IMR-90 (cell line): ENCODE measurements at regions not wholly inside any gene's neighbourhood (a gene's known extent, or its start where the extent isn't known, plus 50 kb on each side); places are given as distances from the start of the nearest gene placed in this dataset.

ENCODE experiments used
- CTCF ChIP-seq: conservative IDR thresholded peaks from 2 replicates; pipeline ENCODE4 v1.5.1; 2012; ENCODE audit warnings: mild to moderate bottlenecking, low read depth, low read length, improper control_type of control experiment
- MAZ ChIP-seq: IDR thresholded peaks from 2 replicates; pipeline ENCODE4 v1.6.1; 2012; ENCODE audit warnings: low read depth, mild to moderate bottlenecking, low read length, improper control_type of control experiment, moderate library complexity, borderline replicate concordance
- POLR2A ChIP-seq: IDR thresholded peaks from 2 replicates; pipeline ENCODE4 v1.6.1; 2012; ENCODE audit warnings: mild to moderate bottlenecking, low read depth, low read length
- RAD21 ChIP-seq: IDR thresholded peaks from 2 replicates; pipeline ENCODE4 v1.6.1; 2012; ENCODE audit warnings: low read length, improper control_type of control experiment
- RFX5 ChIP-seq: IDR thresholded peaks from 2 replicates; pipeline ENCODE4 v1.8.0; 2012; ENCODE audit warnings: low read depth, mild to moderate bottlenecking, low read length, moderate library complexity
- SMC3 ChIP-seq: fragments of 150-350 bp; IDR thresholded peaks from 2 replicates; pipeline ENCODE4 v1.6.1; 2016; ENCODE audit warnings: low read depth, mild to moderate bottlenecking, antibody characterized with exemption, low read length, moderate library complexity
- TF ChIP-seq, protein P1 (sequence below): fragments of 150-350 bp; IDR thresholded peaks from 2 replicates; pipeline ENCODE4 v1.6.1; 2017; ENCODE audit warnings: mild to moderate bottlenecking, antibody characterized with exemption, low read length, low read depth

DNA sequence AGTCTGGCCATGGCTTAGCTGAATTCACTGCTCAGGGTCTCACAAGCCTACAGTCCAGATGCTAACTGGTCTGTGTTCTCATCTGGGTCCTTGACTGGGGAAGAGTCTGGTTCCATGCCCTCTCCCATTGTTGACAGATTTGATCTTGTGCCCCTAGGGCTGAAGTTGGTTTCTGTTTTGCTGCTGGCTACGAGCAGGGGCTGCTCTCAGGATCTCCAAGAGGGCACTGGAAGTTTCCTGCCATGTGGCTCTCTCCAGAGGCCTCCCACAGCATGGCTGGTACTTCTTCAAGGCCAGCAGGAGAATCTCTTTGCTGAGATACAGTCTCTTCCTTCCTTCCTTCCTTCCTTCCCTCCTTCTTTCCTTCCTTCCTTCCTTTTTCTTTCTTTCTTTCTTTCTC, 78.1 kb downstream of the SPP2 start:
- TF ChIP-seq POLR2A (no peak), CTCF (no peak), SMC3 (no peak), RFX5 (no peak), MAZ (no peak), RAD21 (no peak)
- TF ChIP-seq, protein P1, sequence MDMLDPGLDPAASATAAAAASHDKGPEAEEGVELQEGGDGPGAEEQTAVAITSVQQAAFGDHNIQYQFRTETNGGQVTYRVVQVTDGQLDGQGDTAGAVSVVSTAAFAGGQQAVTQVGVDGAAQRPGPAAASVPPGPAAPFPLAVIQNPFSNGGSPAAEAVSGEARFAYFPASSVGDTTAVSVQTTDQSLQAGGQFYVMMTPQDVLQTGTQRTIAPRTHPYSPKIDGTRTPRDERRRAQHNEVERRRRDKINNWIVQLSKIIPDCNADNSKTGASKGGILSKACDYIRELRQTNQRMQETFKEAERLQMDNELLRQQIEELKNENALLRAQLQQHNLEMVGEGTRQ: no peak
